ENCODE measurements at regions not wholly inside any gene's neighbourhood (a gene's known extent, or its start where the extent isn't known, plus 50 kb on each side); places are given as distances from the start of the nearest gene placed in this dataset.

DNA sequence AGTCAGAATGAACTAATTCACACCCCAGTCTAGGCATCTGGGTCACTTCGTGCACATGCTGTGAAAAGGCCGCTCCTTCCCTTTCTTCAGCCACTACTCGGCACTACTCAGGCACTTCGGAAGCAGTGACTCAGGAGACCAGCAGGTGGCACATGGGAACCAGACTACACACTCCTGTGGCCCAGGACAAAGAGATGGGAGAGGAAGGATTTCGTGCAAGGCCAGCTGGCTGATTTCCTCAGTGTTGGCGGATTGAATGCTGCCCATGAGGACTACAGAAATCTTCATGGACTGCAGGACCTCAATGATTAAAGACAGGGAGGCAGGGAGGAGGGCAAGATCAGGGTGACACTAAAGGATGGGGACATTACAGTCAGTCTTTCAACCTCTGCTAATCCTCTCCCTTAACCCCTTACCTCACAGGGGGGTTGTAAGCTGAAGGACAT, 117.8 kb upstream of the SPACA1 start:
- DNase-seq (ENCODE audit: low read depth), result peak; percentile 79
- TF ChIP-seq, protein P1, sequence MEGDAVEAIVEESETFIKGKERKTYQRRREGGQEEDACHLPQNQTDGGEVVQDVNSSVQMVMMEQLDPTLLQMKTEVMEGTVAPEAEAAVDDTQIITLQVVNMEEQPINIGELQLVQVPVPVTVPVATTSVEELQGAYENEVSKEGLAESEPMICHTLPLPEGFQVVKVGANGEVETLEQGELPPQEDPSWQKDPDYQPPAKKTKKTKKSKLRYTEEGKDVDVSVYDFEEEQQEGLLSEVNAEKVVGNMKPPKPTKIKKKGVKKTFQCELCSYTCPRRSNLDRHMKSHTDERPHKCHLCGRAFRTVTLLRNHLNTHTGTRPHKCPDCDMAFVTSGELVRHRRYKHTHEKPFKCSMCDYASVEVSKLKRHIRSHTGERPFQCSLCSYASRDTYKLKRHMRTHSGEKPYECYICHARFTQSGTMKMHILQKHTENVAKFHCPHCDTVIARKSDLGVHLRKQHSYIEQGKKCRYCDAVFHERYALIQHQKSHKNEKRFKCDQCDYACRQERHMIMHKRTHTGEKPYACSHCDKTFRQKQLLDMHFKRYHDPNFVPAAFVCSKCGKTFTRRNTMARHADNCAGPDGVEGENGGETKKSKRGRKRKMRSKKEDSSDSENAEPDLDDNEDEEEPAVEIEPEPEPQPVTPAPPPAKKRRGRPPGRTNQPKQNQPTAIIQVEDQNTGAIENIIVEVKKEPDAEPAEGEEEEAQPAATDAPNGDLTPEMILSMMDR (IDR thresholded peaks at IDR 0.05; ENCODE audit: insufficient read depth, low read depth, low read length), result peak; percentile 97
- H3K4me3 ChIP-seq (ENCODE audit: low read depth, low read length), result peak overlapping the region; percentile 13

DNA sequence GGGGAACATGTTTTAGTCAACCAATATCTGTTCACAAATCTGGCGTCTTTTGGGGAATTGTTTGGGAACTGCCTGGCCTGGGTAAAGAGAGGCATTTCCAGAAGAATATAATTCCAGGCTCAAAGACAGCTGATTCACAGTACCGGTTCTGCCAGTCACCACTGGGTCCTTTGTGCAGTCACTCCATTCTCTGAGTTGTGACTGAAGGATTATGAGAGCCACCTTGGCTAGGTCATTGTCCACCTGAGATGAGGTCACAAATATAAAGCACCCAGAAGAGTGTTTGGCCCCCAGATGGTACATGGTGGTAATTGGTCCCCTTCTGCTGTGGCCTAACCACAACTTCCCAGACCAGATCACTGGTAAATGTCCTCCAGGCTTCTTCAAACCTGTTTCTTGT, 121.0 kb upstream of the SPACA1 start:
- TF ChIP-seq, protein P1 (IDR thresholded peaks at IDR 0.05; ENCODE audit: insufficient read depth, low read depth, low read length), result no peak
- no peak for DNase-seq (ENCODE audit: low read depth)
- no peak overlapping the region for H3K4me3 ChIP-seq (ENCODE audit: low read depth, low read length)

DNA sequence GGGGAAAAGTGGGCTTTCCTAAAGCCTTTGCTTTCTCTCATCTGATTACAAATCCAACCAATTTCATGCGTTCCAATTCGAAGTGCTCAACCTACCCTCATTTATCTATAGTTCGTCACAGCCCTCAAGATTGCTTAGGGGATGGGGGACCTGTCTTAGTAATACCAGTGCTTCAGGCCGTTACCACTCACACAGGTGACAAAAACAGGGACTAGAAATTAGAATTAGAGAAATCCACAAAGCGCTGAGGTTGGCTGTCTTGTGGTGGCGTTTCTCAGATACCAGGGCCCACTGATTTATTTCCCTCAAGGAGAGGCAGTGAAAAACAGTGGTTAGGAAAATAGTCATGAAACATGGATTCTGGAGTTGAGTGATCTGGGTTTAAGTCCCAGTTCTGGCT, 121.6 kb upstream of the SPACA1 start:
- no peak for DNase-seq (ENCODE audit: low read depth)
- H3K4me3 ChIP-seq (ENCODE audit: low read depth, low read length), result no peak overlapping the region
- TF ChIP-seq, protein P1 (IDR thresholded peaks at IDR 0.05; ENCODE audit: insufficient read depth, low read depth, low read length), result no peak

DNA sequence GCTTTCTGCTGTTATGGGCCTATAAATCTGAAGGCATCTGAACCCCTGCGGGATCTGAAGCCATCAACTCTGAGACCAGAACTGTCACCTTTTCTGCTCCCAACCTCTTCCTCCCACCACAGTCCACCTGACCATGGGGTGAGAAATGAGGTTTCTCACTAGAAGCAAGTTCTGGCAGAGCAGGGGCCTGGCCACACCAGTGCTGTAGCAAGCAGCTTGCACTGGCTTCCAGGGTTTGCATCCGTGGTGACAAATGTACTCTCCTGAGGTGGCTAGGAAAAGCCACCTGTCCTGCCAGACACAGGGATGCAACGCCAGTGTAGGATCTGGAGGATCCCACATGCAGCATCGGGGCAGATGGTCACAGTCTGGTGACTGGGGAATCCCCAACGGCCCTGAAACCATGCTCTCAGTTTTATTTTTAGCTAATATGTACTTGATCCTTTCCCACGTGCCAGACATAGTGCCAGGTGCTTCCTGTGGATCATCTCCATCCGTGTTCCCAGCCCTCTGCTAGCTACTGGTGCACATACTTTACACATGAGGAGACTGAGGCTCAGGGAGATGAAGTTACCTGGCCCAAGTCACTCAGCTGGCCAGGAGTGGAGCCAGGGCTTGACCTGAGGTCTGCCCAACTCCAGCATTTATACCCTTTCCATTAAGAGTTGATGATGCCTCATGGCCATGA, 122.1 kb upstream of the SPACA1 start:
- TF ChIP-seq, protein P1 (IDR thresholded peaks at IDR 0.05; ENCODE audit: insufficient read depth, low read depth, low read length), result no peak
- no peak overlapping the region for H3K4me3 ChIP-seq (ENCODE audit: low read depth, low read length)
- DNase-seq (ENCODE audit: low read depth), result no peak

DNA sequence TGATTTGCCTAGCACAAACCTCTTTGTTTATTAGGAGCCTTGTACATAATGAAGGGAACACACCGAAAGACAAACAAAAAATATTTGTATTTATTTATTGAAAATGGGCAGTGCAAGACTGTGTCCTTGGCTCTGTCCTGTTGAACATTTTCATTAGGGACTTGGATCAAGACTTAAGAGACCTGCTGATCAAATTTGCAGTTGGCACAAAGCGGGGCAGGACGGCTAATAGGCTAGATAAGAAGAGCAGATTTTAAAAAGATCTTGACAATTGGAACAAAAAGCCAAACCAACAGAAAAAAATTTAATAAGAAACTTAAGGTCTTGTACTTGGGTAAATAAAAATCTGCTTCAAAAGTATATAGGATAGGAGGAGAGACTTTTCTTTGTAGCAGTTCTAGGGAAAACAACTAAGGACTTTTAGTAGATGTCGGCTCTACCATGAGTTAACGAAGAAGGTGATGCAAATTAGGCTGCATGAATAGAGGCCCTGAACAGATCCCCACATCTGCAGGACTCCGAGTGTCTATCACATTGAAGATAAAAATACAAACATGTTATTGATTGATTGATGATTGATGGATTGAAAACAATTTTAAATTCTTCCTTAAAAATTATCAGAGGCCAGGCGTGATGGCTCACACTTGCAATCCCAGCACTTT, 124.1 kb upstream of the SPACA1 start:
- TF ChIP-seq, protein P1 (IDR thresholded peaks at IDR 0.05; ENCODE audit: insufficient read depth, low read depth, low read length), result no peak
- DNase-seq (ENCODE audit: low read depth), result no peak
- H3K4me3 ChIP-seq (ENCODE audit: low read depth, low read length), result no peak overlapping the region

DNA sequence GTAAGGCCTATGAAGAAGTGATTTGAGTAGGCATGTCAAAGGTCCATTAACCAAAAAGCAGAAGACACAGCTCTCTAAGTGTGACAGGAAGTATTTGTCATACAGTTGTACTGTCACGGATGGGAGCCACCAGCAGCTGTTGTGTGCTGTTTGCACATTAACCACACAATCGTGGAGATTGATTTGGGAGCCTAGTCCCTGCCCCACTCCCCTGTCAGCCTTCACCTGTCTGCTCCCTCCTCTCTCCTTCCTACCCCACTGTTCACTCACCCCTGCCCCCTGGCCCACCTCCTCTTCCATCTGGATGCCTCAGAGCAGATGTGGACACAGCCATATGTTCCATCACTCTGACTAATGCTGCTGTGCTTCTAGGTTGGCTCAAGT, 124.7 kb upstream of the SPACA1 start:
- DNase-seq (ENCODE audit: low read depth), result no peak
- TF ChIP-seq, protein P1 (IDR thresholded peaks at IDR 0.05; ENCODE audit: insufficient read depth, low read depth, low read length), result no peak
- H3K4me3 ChIP-seq (ENCODE audit: low read depth, low read length), result no peak overlapping the region
